ENCODE measurements at regions not wholly inside any gene's neighbourhood (a gene's known extent, or its start where the extent isn't known, plus 50 kb on each side); places are given as distances from the start of the nearest gene placed in this dataset.

- no peak for DNase-seq
Measured at GRCh38 chr4:24476282-24476681, 108.1 kb downstream of the DHX15 start.

- no peak for DNase-seq
Measured at GRCh38 chr4:24475756-24476155, 108.6 kb downstream of the DHX15 start.

GRCh38 chr4:24473309-24473721, 111.0 kb downstream of the DHX15 start:
- DNase-seq: no peak

GRCh38 chr4:24472514-24473308, 111.6 kb downstream of the DHX15 start:
- DNase-seq: peak; percentile 74

GRCh38 chr4:24472161-24472510, 112.2 kb downstream of the DHX15 start:
- no peak for DNase-seq

- no peak for DNase-seq
Measured at GRCh38 chr4:24471486-24472160, 112.7 kb downstream of the DHX15 start.

- DNase-seq: peak; percentile 51
Measured at GRCh38 chr4:24470666-24471485, 113.5 kb downstream of the DHX15 start.

GRCh38 chr4:24468071-24468470, 116.3 kb downstream of the DHX15 start:
- no peak for DNase-seq

- no peak for DNase-seq
Measured at GRCh38 chr4:24464566-24464965, 119.8 kb downstream of the DHX15 start.

- no peak for DNase-seq
Measured at GRCh38 chr4:24456431-24456830, 127.9 kb downstream of the DHX15 start.

- DNase-seq: no peak
Measured at GRCh38 chr4:24453951-24454350, 130.4 kb downstream of the DHX15 start.

- DNase-seq: no peak
Measured at GRCh38 chr4:24451870-24452269, 132.5 kb downstream of the DHX15 start.

- DNase-seq: no peak
Measured at GRCh38 chr4:24443200-24443599, 141.2 kb downstream of the DHX15 start.

- DNase-seq: no peak
Measured at GRCh38 chr4:24440765-24441164, 143.6 kb downstream of the DHX15 start.

GRCh38 chr4:24434241-24434640, 150.1 kb downstream of the DHX15 start:
- DNase-seq: no peak

- DNase-seq: peak; percentile 15
Measured at GRCh38 chr4:24433515-24434214, 150.7 kb downstream of the DHX15 start.

GRCh38 chr4:24428850-24429249, 155.5 kb downstream of the DHX15 start:
- no peak for DNase-seq

- DNase-seq: no peak
Measured at GRCh38 chr4:24426557-24426956, 157.8 kb downstream of the DHX15 start.

GRCh38 chr4:24425863-24426262, 158.5 kb downstream of the DHX15 start:
- DNase-seq: no peak

GRCh38 chr4:24423670-24424069, 160.7 kb downstream of the DHX15 start:
- no peak for DNase-seq

- DNase-seq: no peak
Measured at GRCh38 chr4:24422644-24423043, 161.7 kb downstream of the DHX15 start.
